Activated B cell treated with CpG ODN at 0.5 μM for 24 hours (primary cell): ENCODE measurements at regions not wholly inside any gene's neighbourhood (a gene's known extent, or its start where the extent isn't known, plus 50 kb on each side); places are given as distances from the start of the nearest gene placed in this dataset.

ENCODE experiments used
- ATAC-seq: fragments of 200-7000 bp; cut with Tn5 transposase; one replicate; pipeline ENCODE4 v1.10.0; 2021; ENCODE audit warnings: low read depth, mild to moderate bottlenecking, moderate library complexity
- CTCF ChIA-PET: fragments of 350-600 bp; sonication (Branson Sonifier 250); formaldehyde crosslinking; loops from one replicate; lab custom pipeline; 2021; ENCODE audit warnings: antibody characterized with exemption; lab: Charles Lee
- POLR2A ChIA-PET: fragments of 350-600 bp; sonication (Branson Sonifier 250); formaldehyde crosslinking; loops from one replicate; lab custom pipeline; 2021; ENCODE audit warnings: antibody characterized with exemption; lab: Charles Lee
- DNase-seq: peaks from one replicate; pipeline ENCODE4 v3.0.0; 2022
- H3K27ac Mint-ChIP-seq: one replicate; pipeline ENCODE4 v1.8.0; 2020; ENCODE audit warnings: mixed read lengths
- H3K27me3 Mint-ChIP-seq: one replicate; pipeline ENCODE4 v1.8.0; 2021; ENCODE audit warnings: mixed read lengths
- H3K36me3 Mint-ChIP-seq: one replicate; pipeline ENCODE4 v1.8.0; 2021; ENCODE audit warnings: low read depth, mixed read lengths
- H3K4me1 Mint-ChIP-seq: one replicate; pipeline ENCODE4 v1.8.0; 2021; ENCODE audit warnings: mixed read lengths
- H3K4me3 Mint-ChIP-seq: one replicate; pipeline ENCODE4 v1.8.0; 2020; ENCODE audit warnings: mild to moderate bottlenecking, mixed read lengths
- H3K9me3 Mint-ChIP-seq: one replicate; pipeline ENCODE4 v1.8.0; 2020; ENCODE audit warnings: mixed read lengths
- intact Hi-C: fragments of 100-400 bp; cut with micrococcal nuclease; formaldehyde crosslinking; loops from one replicate; pipeline ENCODE4 v1.15.1; 2024
- TF ChIP-seq, protein P1 (sequence below): fragments of 200-600 bp; IDR thresholded peaks from one replicate; pipeline ENCODE4 v1.8.0; 2022; ENCODE audit warnings: antibody characterized with exemption, mild to moderate bottlenecking

DNA sequence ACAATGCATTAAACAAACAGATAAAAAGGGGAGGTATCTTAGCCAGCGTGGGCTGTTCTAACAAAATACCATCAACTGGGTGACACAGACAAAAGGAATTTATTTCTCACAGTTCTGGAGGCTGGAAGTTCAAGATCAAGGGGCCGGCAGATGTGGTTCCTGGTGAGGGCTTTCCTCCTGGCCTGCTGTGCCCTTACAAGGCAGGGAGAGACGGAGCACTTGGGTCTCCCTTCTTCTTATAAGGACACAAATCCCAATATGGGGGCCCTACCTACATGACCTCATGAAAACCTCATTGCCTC lies 281.6 kb upstream of the KLF14 start:
- TF ChIP-seq, protein P1, sequence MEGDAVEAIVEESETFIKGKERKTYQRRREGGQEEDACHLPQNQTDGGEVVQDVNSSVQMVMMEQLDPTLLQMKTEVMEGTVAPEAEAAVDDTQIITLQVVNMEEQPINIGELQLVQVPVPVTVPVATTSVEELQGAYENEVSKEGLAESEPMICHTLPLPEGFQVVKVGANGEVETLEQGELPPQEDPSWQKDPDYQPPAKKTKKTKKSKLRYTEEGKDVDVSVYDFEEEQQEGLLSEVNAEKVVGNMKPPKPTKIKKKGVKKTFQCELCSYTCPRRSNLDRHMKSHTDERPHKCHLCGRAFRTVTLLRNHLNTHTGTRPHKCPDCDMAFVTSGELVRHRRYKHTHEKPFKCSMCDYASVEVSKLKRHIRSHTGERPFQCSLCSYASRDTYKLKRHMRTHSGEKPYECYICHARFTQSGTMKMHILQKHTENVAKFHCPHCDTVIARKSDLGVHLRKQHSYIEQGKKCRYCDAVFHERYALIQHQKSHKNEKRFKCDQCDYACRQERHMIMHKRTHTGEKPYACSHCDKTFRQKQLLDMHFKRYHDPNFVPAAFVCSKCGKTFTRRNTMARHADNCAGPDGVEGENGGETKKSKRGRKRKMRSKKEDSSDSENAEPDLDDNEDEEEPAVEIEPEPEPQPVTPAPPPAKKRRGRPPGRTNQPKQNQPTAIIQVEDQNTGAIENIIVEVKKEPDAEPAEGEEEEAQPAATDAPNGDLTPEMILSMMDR: no peak
- Mint-ChIP-seq H3K36me3 (peaks cover 33% of the 10 kb centered on the region), H3K27me3 (no peaks in the 10 kb centered on the region), H3K4me1 (peaks cover 79% of the 10 kb centered on the region), H3K27ac (peak overlapping the region; percentile 68), H3K9me3 (no peaks in the 10 kb centered on the region), H3K4me3 (no peak overlapping the region)
- POLR2A ChIA-PET: interaction anchor here (1.3 to 1.7 kb wide), 2 partner anchors 11 to 13 kb away, joined by 3 read pairs; no protein-coding TSS in a partner anchor
- no peak for DNase-seq
- intact Hi-C loops: no loop called here
- no peak for ATAC-seq
- CTCF ChIA-PET: interaction anchor here (1.1 kb wide), 1 partner anchor 116 kb away, joined by 3 read pairs; no protein-coding TSS in a partner anchor

DNA sequence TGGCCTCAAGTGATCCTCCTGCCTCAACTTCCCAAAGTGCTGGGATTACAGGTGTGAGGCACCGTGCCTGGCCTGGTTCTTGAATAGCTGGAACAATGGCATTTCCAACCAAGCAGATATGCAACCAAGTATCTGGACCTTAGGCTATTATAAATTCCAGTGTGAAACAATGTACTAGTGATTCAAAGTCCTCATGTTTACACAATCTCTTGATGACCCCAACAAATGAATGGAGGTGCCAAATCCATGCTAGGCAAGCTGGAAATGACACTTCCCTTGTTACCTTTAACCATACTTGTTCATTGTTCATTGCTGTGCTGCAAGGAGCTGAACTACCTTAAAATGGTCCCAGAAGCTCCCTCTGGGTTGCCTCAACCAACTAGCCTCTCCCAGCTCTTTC lies 282.2 kb upstream of the KLF14 start:
- H3K27ac Mint-ChIP-seq: no peak overlapping the region
- no peaks in the 10 kb centered on the region for H3K27me3 Mint-ChIP-seq
- intact Hi-C loops: no loop called here
- H3K4me1 Mint-ChIP-seq: peaks cover 78% of the 10 kb centered on the region
- H3K4me3 Mint-ChIP-seq: no peak overlapping the region
- no peak for DNase-seq
- peaks cover 37% of the 10 kb centered on the region for H3K36me3 Mint-ChIP-seq
- ChIA-PET POLR2A (interaction anchor here (0.5 to 1.7 kb wide), 5 partner anchors 12 to 112 kb away, joined by 3 read pairs; no protein-coding TSS in a partner anchor), CTCF (interaction anchor here (1.1 to 1.2 kb wide), 2 partner anchors 117 to 119 kb away, joined by 3 read pairs; no protein-coding TSS in a partner anchor)
- no peaks in the 10 kb centered on the region for H3K9me3 Mint-ChIP-seq
- TF ChIP-seq, protein P1: no peak
- ATAC-seq: no peak

DNA sequence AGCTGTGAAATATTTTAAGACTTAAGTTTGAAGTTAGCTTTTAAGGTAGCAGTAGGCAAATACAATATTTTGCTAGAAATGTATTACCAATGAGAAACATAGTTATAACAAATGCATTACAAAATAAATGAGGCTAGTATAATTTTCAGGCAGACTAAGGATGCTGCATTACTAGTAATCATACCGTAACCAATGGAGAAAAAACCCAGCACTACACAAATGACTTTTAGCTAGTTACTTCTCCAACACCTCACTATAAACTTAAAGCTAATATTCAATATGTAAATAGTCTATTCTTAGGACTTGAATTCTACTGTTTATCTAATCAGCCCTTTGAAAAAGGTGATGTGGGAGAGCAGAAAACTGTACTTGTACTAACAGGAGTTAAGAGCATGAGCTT lies 285.3 kb upstream of the KLF14 start:
- ATAC-seq (no peak), DNase-seq (no peak)
- Mint-ChIP-seq H3K27ac (peak overlapping the region; percentile 46), H3K4me3 (no peak overlapping the region), H3K9me3 (peaks cover 8% of the 10 kb centered on the region), H3K4me1 (peaks cover 74% of the 10 kb centered on the region), H3K27me3 (no peaks in the 10 kb centered on the region), H3K36me3 (peaks cover 51% of the 10 kb centered on the region)
- TF ChIP-seq, protein P1: no peak
- intact Hi-C loops: no loop called here
- CTCF ChIA-PET: interaction anchor here (1.1 to 1.2 kb wide), 2 partner anchors 21 to 59 kb away, joined by 3 read pairs; no protein-coding TSS in a partner anchor
- POLR2A ChIA-PET: interaction anchor here (0.6 to 1.3 kb wide), 3 partner anchors 11 to 21 kb away, joined by 3 to 6 read pairs (median 5); no protein-coding TSS in a partner anchor

DNA sequence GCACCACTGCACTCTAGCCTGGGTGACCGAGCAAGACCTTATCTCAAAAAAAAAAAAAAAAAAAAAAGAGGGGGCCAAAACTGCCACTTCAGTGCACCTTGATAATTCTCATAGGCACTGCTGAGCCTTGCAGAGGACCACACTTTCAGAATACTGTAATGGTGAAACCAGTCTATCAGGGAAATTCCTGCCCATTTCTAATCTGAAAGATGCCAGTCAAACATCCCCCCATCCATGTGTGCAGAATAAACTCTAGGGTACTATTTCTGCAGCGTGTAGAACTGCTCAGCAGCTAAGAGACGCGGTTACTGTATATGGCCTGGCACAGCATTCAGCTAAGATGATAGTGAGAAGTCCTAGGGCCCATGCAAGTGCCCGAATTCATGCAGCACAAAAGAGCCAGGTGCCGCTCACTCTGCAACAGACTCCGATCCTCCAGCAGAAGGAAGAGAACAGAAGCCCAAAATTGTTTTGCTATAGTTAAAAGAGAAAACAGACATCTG lies 286.8 kb upstream of the KLF14 start:
- DNase-seq (no peak), ATAC-seq (peak; percentile 43)
- Mint-ChIP-seq H3K4me1 (peaks cover 75% of the 10 kb centered on the region), H3K9me3 (peaks cover 8% of the 10 kb centered on the region), H3K4me3 (peak overlapping the region; percentile 57), H3K36me3 (peaks cover 42% of the 10 kb centered on the region), H3K27ac (peak overlapping the region; percentile 83), H3K27me3 (no peaks in the 10 kb centered on the region)
- TF ChIP-seq, protein P1: no peak
- ChIA-PET POLR2A (interaction anchor here (0.5 to 2.8 kb wide), 5 partner anchors 9 to 37 kb away, joined by 3 to 12 read pairs (median 3); no protein-coding TSS in a partner anchor), CTCF (interaction anchor here (2.3 kb wide), 1 partner anchor 13 kb away, joined by 6 read pairs; no protein-coding TSS in a partner anchor)
- intact Hi-C loops: loop anchor here (1.0 kb wide), 1 partner anchor 10 kb away; no protein-coding TSS in a partner anchor

DNA sequence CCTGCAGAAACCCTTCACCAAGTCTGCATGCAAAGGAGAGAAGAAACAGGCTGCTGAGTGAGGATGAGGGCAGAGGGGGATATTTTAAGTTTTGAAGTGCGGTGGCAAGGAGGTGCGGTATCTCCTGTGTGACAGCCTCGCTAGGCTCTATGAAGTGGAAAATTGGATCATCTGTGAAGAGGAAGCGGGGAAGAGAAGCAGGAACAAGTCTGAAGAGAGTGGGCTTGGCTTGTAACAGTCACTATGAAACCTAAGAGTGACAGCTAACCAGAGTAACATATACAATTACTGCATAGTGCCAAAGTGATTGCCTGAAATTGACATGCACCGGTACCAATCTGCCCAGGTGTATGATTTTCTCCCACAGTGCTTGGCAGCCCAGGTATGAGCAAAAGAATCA lies 287.5 kb upstream of the KLF14 start:
- H3K4me3 Mint-ChIP-seq: peak overlapping the region; percentile 57

More for the DNA sequence above, 287.5 kb upstream of the KLF14 start:
- ChIA-PET CTCF (interaction anchor here (2.3 kb wide), 1 partner anchor 14 kb away, joined by 6 read pairs; no protein-coding TSS in a partner anchor), POLR2A (interaction anchor here (0.8 to 2.8 kb wide), 2 partner anchors 9 to 50 kb away, joined by 3 to 9 read pairs; no protein-coding TSS in a partner anchor)
- DNase-seq (no peak), ATAC-seq (peak; percentile 43)
- H3K4me1 Mint-ChIP-seq: peaks cover 77% of the 10 kb centered on the region
- TF ChIP-seq, protein P1: no peak
- peaks cover 8% of the 10 kb centered on the region for H3K9me3 Mint-ChIP-seq
- peak overlapping the region; percentile 83 for H3K27ac Mint-ChIP-seq
- intact Hi-C loops: loop anchor here (1.0 kb wide), 1 partner anchor 10 kb away; no protein-coding TSS in a partner anchor
- H3K36me3 Mint-ChIP-seq: peaks cover 37% of the 10 kb centered on the region
- no peaks in the 10 kb centered on the region for H3K27me3 Mint-ChIP-seq
